HL-60 (cell line): ENCODE measurements at regions not wholly inside any gene's neighbourhood (a gene's known extent, or its start where the extent isn't known, plus 50 kb on each side); places are given as distances from the start of the nearest gene placed in this dataset.

ENCODE experiments used
- POLR2AphosphoS5 ChIP-seq: IDR thresholded peaks from 2 replicates; pipeline ENCODE4 v1.6.1; 2012; ENCODE audit warnings: low read depth
- TF ChIP-seq, protein P1 (sequence below): IDR thresholded peaks from one replicate; pipeline ENCODE4 v1.5.1; 2011; ENCODE audit warnings: low read length, control low read depth, inconsistent platforms; ENCODE audit not compliant: insufficient read depth
- TF ChIP-seq, protein P2 (sequence below): IDR thresholded peaks from 2 replicates; pipeline ENCODE4 v1.6.1; 2012; ENCODE audit warnings: low read depth; ENCODE audit not compliant: insufficient replicate concordance

DNA sequence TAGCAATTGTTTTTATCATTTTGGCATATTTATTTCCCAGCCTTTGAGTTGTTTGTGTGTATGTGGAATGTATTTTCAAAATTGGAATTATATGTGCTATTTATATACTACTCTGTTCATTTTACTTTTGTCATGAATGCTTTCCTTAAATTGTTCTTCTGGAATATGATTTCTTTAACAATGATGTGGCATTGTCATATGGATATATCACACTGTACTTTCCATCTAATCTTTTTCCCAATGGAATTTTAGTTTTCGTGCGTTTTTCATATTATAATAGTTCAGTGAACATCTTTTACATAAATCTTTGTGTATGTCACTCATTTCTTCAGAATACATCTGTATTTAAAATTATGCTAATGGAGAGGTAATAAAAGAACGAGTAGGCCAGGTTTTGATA lies 980.1 kb upstream of the WWC1 start:
- TF ChIP-seq POLR2AphosphoS5 = no peak
- TF ChIP-seq, protein P1, sequence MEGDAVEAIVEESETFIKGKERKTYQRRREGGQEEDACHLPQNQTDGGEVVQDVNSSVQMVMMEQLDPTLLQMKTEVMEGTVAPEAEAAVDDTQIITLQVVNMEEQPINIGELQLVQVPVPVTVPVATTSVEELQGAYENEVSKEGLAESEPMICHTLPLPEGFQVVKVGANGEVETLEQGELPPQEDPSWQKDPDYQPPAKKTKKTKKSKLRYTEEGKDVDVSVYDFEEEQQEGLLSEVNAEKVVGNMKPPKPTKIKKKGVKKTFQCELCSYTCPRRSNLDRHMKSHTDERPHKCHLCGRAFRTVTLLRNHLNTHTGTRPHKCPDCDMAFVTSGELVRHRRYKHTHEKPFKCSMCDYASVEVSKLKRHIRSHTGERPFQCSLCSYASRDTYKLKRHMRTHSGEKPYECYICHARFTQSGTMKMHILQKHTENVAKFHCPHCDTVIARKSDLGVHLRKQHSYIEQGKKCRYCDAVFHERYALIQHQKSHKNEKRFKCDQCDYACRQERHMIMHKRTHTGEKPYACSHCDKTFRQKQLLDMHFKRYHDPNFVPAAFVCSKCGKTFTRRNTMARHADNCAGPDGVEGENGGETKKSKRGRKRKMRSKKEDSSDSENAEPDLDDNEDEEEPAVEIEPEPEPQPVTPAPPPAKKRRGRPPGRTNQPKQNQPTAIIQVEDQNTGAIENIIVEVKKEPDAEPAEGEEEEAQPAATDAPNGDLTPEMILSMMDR = no peak
- TF ChIP-seq, protein P2, sequence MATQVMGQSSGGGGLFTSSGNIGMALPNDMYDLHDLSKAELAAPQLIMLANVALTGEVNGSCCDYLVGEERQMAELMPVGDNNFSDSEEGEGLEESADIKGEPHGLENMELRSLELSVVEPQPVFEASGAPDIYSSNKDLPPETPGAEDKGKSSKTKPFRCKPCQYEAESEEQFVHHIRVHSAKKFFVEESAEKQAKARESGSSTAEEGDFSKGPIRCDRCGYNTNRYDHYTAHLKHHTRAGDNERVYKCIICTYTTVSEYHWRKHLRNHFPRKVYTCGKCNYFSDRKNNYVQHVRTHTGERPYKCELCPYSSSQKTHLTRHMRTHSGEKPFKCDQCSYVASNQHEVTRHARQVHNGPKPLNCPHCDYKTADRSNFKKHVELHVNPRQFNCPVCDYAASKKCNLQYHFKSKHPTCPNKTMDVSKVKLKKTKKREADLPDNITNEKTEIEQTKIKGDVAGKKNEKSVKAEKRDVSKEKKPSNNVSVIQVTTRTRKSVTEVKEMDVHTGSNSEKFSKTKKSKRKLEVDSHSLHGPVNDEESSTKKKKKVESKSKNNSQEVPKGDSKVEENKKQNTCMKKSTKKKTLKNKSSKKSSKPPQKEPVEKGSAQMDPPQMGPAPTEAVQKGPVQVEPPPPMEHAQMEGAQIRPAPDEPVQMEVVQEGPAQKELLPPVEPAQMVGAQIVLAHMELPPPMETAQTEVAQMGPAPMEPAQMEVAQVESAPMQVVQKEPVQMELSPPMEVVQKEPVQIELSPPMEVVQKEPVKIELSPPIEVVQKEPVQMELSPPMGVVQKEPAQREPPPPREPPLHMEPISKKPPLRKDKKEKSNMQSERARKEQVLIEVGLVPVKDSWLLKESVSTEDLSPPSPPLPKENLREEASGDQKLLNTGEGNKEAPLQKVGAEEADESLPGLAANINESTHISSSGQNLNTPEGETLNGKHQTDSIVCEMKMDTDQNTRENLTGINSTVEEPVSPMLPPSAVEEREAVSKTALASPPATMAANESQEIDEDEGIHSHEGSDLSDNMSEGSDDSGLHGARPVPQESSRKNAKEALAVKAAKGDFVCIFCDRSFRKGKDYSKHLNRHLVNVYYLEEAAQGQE = no peak
